Loucy (cell line): ENCODE measurements at regions not wholly inside any gene's neighbourhood (a gene's known extent, or its start where the extent isn't known, plus 50 kb on each side); places are given as distances from the start of the nearest gene placed in this dataset.

Source experiments
- EZH2phosphoT487 ChIP-seq: fragments of 200-600 bp; IDR thresholded peaks from 2 replicates; pipeline ENCODE4 v1.6.1; 2018; ENCODE audit warnings: antibody characterized with exemption, mild to moderate bottlenecking, moderate library complexity, borderline replicate concordance
- TF ChIP-seq, protein P1 (sequence below): fragments of 200-600 bp; sonication (generic); conservative IDR thresholded peaks from 2 replicates; pipeline ENCODE4 v1.5.1; 2014; ENCODE audit warnings: mild to moderate bottlenecking, antibody characterized with exemption, low read length

DNA sequence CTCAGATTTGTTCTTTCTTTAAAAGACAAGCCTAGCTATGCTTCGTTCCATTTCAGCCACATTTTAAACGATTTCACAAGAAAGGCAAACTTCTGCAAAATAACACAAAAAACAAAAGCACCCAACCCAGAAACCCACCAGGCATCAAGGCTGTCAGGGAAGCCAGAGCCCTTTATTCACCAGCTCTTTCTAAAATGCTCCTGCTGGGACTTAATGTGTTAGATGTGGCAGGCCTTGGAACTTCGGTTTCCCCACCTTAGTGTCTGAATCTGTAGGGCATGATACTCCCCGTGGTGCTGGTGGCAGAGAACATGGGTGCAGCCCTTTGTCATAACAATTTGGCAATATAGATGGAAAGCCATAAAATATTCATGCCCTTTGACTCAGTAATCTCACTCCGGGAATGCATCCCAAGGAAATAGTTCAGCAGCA is 56.8 kb upstream of the LCTL start:
- no peak for TF ChIP-seq EZH2phosphoT487
- TF ChIP-seq, protein P1, sequence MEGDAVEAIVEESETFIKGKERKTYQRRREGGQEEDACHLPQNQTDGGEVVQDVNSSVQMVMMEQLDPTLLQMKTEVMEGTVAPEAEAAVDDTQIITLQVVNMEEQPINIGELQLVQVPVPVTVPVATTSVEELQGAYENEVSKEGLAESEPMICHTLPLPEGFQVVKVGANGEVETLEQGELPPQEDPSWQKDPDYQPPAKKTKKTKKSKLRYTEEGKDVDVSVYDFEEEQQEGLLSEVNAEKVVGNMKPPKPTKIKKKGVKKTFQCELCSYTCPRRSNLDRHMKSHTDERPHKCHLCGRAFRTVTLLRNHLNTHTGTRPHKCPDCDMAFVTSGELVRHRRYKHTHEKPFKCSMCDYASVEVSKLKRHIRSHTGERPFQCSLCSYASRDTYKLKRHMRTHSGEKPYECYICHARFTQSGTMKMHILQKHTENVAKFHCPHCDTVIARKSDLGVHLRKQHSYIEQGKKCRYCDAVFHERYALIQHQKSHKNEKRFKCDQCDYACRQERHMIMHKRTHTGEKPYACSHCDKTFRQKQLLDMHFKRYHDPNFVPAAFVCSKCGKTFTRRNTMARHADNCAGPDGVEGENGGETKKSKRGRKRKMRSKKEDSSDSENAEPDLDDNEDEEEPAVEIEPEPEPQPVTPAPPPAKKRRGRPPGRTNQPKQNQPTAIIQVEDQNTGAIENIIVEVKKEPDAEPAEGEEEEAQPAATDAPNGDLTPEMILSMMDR, result no peak
